ENCODE measurements at regions not wholly inside any gene's neighbourhood (a gene's known extent, or its start where the extent isn't known, plus 50 kb on each side); places are given as distances from the start of the nearest gene placed in this dataset.

- FAIRE-seq (no peak), DNase-seq (ENCODE audit: low spot score) (no peak), ATAC-seq (no peak)
- 16% methylated on average over 3 of the region's 3 CpGs for WGBS (ENCODE audit: low lambda C conversion rate)
- peaks cover 0 to 16% of the 10 kb centered on the region in 2 experiments; a peak in 2 of 5 replicates for H3K27me3 ChIP-seq (ENCODE audit: control insufficient read depth in 1 of 2, insufficient read depth in 2 of 2, low read length in 2 of 2)
- no peak overlapping the region for H3K9ac ChIP-seq (ENCODE audit: insufficient read depth, low read depth, low read length)
- TF ChIP-seq ZNF766 (CRISPR knock-in tag; IDR thresholded peaks at IDR 0.05; ENCODE audit: borderline replicate concordance) (no peak), HIC2 (CRISPR knock-in tag; IDR thresholded peaks at IDR 0.05; ENCODE audit: low read depth) (no peak), MLX (CRISPR knock-in tag; IDR thresholded peaks at IDR 0.05) (no peak), NR2F2 (IDR thresholded peaks at IDR 0.05; ENCODE audit: borderline replicate concordance, low read depth) (no peak), SIX1 (CRISPR knock-in tag; IDR thresholded peaks at IDR 0.05; ENCODE audit: borderline replicate concordance) (no peak), MIXL1 (CRISPR knock-in tag; IDR thresholded peaks at IDR 0.05) (no peak), ZBTB44 (CRISPR knock-in tag; IDR thresholded peaks at IDR 0.05) (no peak)
- H3K36me3 ChIP-seq (replicated peaks in 1 of 2; ENCODE audit: control insufficient read depth in 1 of 2, insufficient read depth in 2 of 2, low read length in 2 of 2), result no peaks in the 10 kb centered on the region
- in situ Hi-C loops (cut with HindIII; ENCODE audit: extremely low pct_ligation_motif_present, low pct_unique_long_range_greater_than_20kb) (no loop called here), intact Hi-C loops (cut with micrococcal nuclease; ENCODE audit: unreplicated experiment) (no loop called here)
- CTCF ChIA-PET (ENCODE audit: low intra/inter-chr PET ratio, low total read pairs), result no interaction called here
- no peak overlapping the region for H3K27ac ChIP-seq (ENCODE audit: extremely low read length, insufficient read depth, low read length)
- H2AFZ ChIP-seq (ENCODE audit: low read length), result no peak overlapping the region
- no peak overlapping the region for H3K4me3 ChIP-seq (replicated peaks in 1 of 3; ENCODE audit: insufficient read depth in 1 of 3, low read depth in 2 of 3, low read length in 3 of 3)
- no TSS peak for BruUV-seq (replicated peaks)
- H3K9me3 ChIP-seq (ENCODE audit: low read length), result no peaks in the 10 kb centered on the region
- H3K4me1 ChIP-seq (ENCODE audit: insufficient read depth, low read length), result no peaks in the 10 kb centered on the region
- no peak overlapping the region for H3K4me2 ChIP-seq (ENCODE audit: low read depth, low read length)
- H3K79me2 ChIP-seq (ENCODE audit: insufficient read depth, low read length), result no peaks in the 10 kb centered on the region
- H4K20me1 ChIP-seq (ENCODE audit: insufficient read depth, low read length), result no peaks in the 10 kb centered on the region
- POLR2A ChIA-PET, result no interaction called here
Measured at GRCh38 chr2:19833978-19834377, 67.8 kb downstream of the TTC32 start.

All from HepG2 (cell line).